Stomach (tissue), 4 donors: ENCODE measurements at regions not wholly inside any gene's neighbourhood (a gene's known extent, or its start where the extent isn't known, plus 50 kb on each side); places are given as distances from the start of the nearest gene placed in this dataset.

Source experiments
- CTCF ChIP-seq, 7 experiments: fragments of 450-650 bp in 4 of 7; fragments of 200-600 bp in 3 of 7; sonication (generic) in 3 of 7; IDR thresholded peaks; one replicate each; pipeline ENCODE4 v1.5.1; 2016 to 2019; ENCODE audit warnings: antibody characterized with exemption in 7 of 7, control low read depth in 2 of 7, mild to moderate bottlenecking in 1 of 7
- POLR2AphosphoS5 ChIP-seq, 3 donors: sonication (generic); formaldehyde crosslinking; IDR thresholded peaks; one replicate each; pipeline ENCODE4 v1.6.1; 2016; ENCODE audit warnings: antibody characterized with exemption in 3 of 3

- no peak for TF ChIP-seq CTCF (IDR thresholded peaks at IDR 0.05)
- TF ChIP-seq POLR2AphosphoS5 (IDR thresholded peaks at IDR 0.05): no peak
These were observed 54.4 kb upstream of the STXBP5 start for GRCh38 chr6:147149826-147150225.
